ENCODE measurements at regions not wholly inside any gene's neighbourhood (a gene's known extent, or its start where the extent isn't known, plus 50 kb on each side); places are given as distances from the start of the nearest gene placed in this dataset.
"Not testable (repeated sequence)": the region's sequence is repeated elsewhere in the genome, so short reads cannot be mapped to it uniquely, and the experiment has no call there.

GRCh38 chr2:39925312-39925711, 146.3 kb upstream of the THUMPD2 start:
- Histone ChIP-seq H3K4me3 (ENCODE audit: low read depth in 1 of 2, low read length in 2 of 2) (no peak overlapping the region), H3K36me3 (ENCODE audit: control insufficient read depth in 1 of 2, insufficient read depth in 2 of 2, low read length in 2 of 2) (no peaks in the 10 kb centered on the region), H3K27me3 (ENCODE audit: low read depth, low read length) (no peaks in the 10 kb centered on the region), H3K27ac (ENCODE audit: low read length) (no peak overlapping the region), H3K4me1 (ENCODE audit: control insufficient read depth in 1 of 2, insufficient read depth in 2 of 2, low read length in 2 of 2) (peaks cover 0 to 3% of the 10 kb centered on the region in 2 donors), H3K9me3 (ENCODE audit: control insufficient read depth in 1 of 2, low read length in 2 of 2) (no peaks in the 10 kb centered on the region)

- Histone ChIP-seq H3K27ac (ENCODE audit: low read length) (no peak overlapping the region), H3K9me3 (ENCODE audit: control insufficient read depth in 1 of 2, low read length in 2 of 2) (no peaks in the 10 kb centered on the region), H3K4me1 (ENCODE audit: control insufficient read depth in 1 of 2, insufficient read depth in 2 of 2, low read length in 2 of 2) (peaks cover 0 to 3% of the 10 kb centered on the region in 2 donors), H3K36me3 (ENCODE audit: control insufficient read depth in 1 of 2, insufficient read depth in 2 of 2, low read length in 2 of 2) (no peaks in the 10 kb centered on the region), H3K4me3 (ENCODE audit: low read depth in 1 of 2, low read length in 2 of 2) (no peak overlapping the region), H3K27me3 (ENCODE audit: low read depth, low read length) (no peaks in the 10 kb centered on the region)
These were observed 144.4 kb upstream of the THUMPD2 start for GRCh38 chr2:39923455-39923854.

- Histone ChIP-seq H3K4me1 (ENCODE audit: control insufficient read depth in 1 of 2, insufficient read depth in 2 of 2, low read length in 2 of 2) (peaks cover 0 to 3% of the 10 kb centered on the region in 2 donors), H3K4me3 (ENCODE audit: low read depth in 1 of 2, low read length in 2 of 2) (no peak overlapping the region), H3K27me3 (ENCODE audit: low read depth, low read length) (no peaks in the 10 kb centered on the region), H3K27ac (ENCODE audit: low read length) (no peak overlapping the region), H3K9me3 (ENCODE audit: control insufficient read depth in 1 of 2, low read length in 2 of 2) (no peaks in the 10 kb centered on the region), H3K36me3 (ENCODE audit: control insufficient read depth in 1 of 2, insufficient read depth in 2 of 2, low read length in 2 of 2) (no peaks in the 10 kb centered on the region)
These were observed 143.8 kb upstream of the THUMPD2 start for GRCh38 chr2:39922679-39923405.

- H3K36me3 ChIP-seq (ENCODE audit: control insufficient read depth in 1 of 2, insufficient read depth in 2 of 2, low read length in 2 of 2), result no peaks in the 10 kb centered on the region
- H3K27ac ChIP-seq (ENCODE audit: low read length), result no peak overlapping the region
- H3K9me3 ChIP-seq (ENCODE audit: control insufficient read depth in 1 of 2, low read length in 2 of 2), result no peaks in the 10 kb centered on the region
- H3K4me3 ChIP-seq (ENCODE audit: low read depth in 1 of 2, low read length in 2 of 2), result no peak overlapping the region
- no peaks in the 10 kb centered on the region for H3K27me3 ChIP-seq (ENCODE audit: low read depth, low read length)
- H3K4me1 ChIP-seq (ENCODE audit: control insufficient read depth in 1 of 2, insufficient read depth in 2 of 2, low read length in 2 of 2), result peaks cover 0 to 3% of the 10 kb centered on the region in 2 donors
These were observed 141.3 kb upstream of the THUMPD2 start for GRCh38 chr2:39920307-39920801.

- no peaks in the 10 kb centered on the region for H3K36me3 ChIP-seq (ENCODE audit: control insufficient read depth in 1 of 2, insufficient read depth in 2 of 2, low read length in 2 of 2)
- no peaks in the 10 kb centered on the region for H3K27me3 ChIP-seq (ENCODE audit: low read depth, low read length)
- no peaks in the 10 kb centered on the region for H3K9me3 ChIP-seq (ENCODE audit: control insufficient read depth in 1 of 2, low read length in 2 of 2)
These were observed 140.7 kb upstream of the THUMPD2 start for GRCh38 chr2:39919511-39920306.

GRCh38 chr2:39918886-39919285, 139.8 kb upstream of the THUMPD2 start:
- Histone ChIP-seq H3K36me3 (ENCODE audit: control insufficient read depth in 1 of 2, insufficient read depth in 2 of 2, low read length in 2 of 2) (no peaks in the 10 kb centered on the region), H3K4me3 (ENCODE audit: low read depth in 1 of 2, low read length in 2 of 2) (no peak overlapping the region), H3K27ac (ENCODE audit: low read length) (no peak overlapping the region)

More at GRCh38 chr2:39919511-39920306, 140.7 kb upstream of the THUMPD2 start:
- H3K27ac ChIP-seq (ENCODE audit: low read length), result no peak overlapping the region
- H3K4me1 ChIP-seq (ENCODE audit: control insufficient read depth in 1 of 2, insufficient read depth in 2 of 2, low read length in 2 of 2), result peaks cover 0 to 3% of the 10 kb centered on the region in 2 donors
- H3K4me3 ChIP-seq (ENCODE audit: low read depth in 1 of 2, low read length in 2 of 2), result no peak overlapping the region

GRCh38 chr2:39917371-39917770, 138.3 kb upstream of the THUMPD2 start:
- H3K27me3 ChIP-seq (ENCODE audit: low read depth, low read length); H3K27ac ChIP-seq (ENCODE audit: low read length); H3K36me3 ChIP-seq (ENCODE audit: control insufficient read depth in 1 of 2, insufficient read depth in 2 of 2, low read length in 2 of 2); H3K4me3 ChIP-seq (ENCODE audit: low read depth in 1 of 2, low read length in 2 of 2); H3K4me1 ChIP-seq (ENCODE audit: control insufficient read depth in 1 of 2, insufficient read depth in 2 of 2, low read length in 2 of 2); H3K9me3 ChIP-seq (ENCODE audit: control insufficient read depth in 1 of 2, low read length in 2 of 2): not testable (repeated sequence)

More at GRCh38 chr2:39918886-39919285, 139.8 kb upstream of the THUMPD2 start:
- Histone ChIP-seq H3K27me3 (ENCODE audit: low read depth, low read length) (no peaks in the 10 kb centered on the region), H3K4me1 (ENCODE audit: control insufficient read depth in 1 of 2, insufficient read depth in 2 of 2, low read length in 2 of 2) (peaks cover 0 to 7% of the 10 kb centered on the region in 2 donors), H3K9me3 (ENCODE audit: control insufficient read depth in 1 of 2, low read length in 2 of 2) (no peaks in the 10 kb centered on the region)

- Histone ChIP-seq H3K9me3 (ENCODE audit: control insufficient read depth in 1 of 2, low read length in 2 of 2) (no peaks in the 10 kb centered on the region), H3K4me1 (ENCODE audit: control insufficient read depth in 1 of 2, insufficient read depth in 2 of 2, low read length in 2 of 2) (peaks cover 0 to 7% of the 10 kb centered on the region in 2 donors), H3K27ac (ENCODE audit: low read length) (no peak overlapping the region), H3K27me3 (ENCODE audit: low read depth, low read length) (no peaks in the 10 kb centered on the region), H3K4me3 (ENCODE audit: low read depth in 1 of 2, low read length in 2 of 2) (no peak overlapping the region), H3K36me3 (ENCODE audit: control insufficient read depth in 1 of 2, insufficient read depth in 2 of 2, low read length in 2 of 2) (no peaks in the 10 kb centered on the region)
These were observed 135.9 kb upstream of the THUMPD2 start for GRCh38 chr2:39914949-39915348.

- H3K36me3 ChIP-seq (ENCODE audit: control insufficient read depth in 1 of 2, insufficient read depth in 2 of 2, low read length in 2 of 2), result no peaks in the 10 kb centered on the region
- no peak overlapping the region for H3K4me3 ChIP-seq (ENCODE audit: low read depth in 1 of 2, low read length in 2 of 2)
- H3K4me1 ChIP-seq (ENCODE audit: control insufficient read depth in 1 of 2, insufficient read depth in 2 of 2, low read length in 2 of 2), result peaks cover 0 to 7% of the 10 kb centered on the region in 2 donors
- H3K27me3 ChIP-seq (ENCODE audit: low read depth, low read length), result no peaks in the 10 kb centered on the region
- no peak overlapping the region for H3K27ac ChIP-seq (ENCODE audit: low read length)
- no peaks in the 10 kb centered on the region for H3K9me3 ChIP-seq (ENCODE audit: control insufficient read depth in 1 of 2, low read length in 2 of 2)
These were observed 134.8 kb upstream of the THUMPD2 start for GRCh38 chr2:39913648-39914461.

- no peak overlapping the region for H3K4me3 ChIP-seq (ENCODE audit: low read depth in 1 of 2, low read length in 2 of 2)
- H3K27me3 ChIP-seq (ENCODE audit: low read depth, low read length), result no peaks in the 10 kb centered on the region
- H3K9me3 ChIP-seq (ENCODE audit: control insufficient read depth in 1 of 2, low read length in 2 of 2), result no peaks in the 10 kb centered on the region
- H3K36me3 ChIP-seq (ENCODE audit: control insufficient read depth in 1 of 2, insufficient read depth in 2 of 2, low read length in 2 of 2), result no peaks in the 10 kb centered on the region
- no peaks in the 10 kb centered on the region for H3K4me1 ChIP-seq (ENCODE audit: control insufficient read depth in 1 of 2, insufficient read depth in 2 of 2, low read length in 2 of 2)
- no peak overlapping the region for H3K27ac ChIP-seq (ENCODE audit: low read length)
These were observed 123.0 kb upstream of the THUMPD2 start for GRCh38 chr2:39902103-39902502.

- no peaks in the 10 kb centered on the region for H3K27me3 ChIP-seq (ENCODE audit: low read depth, low read length)
- no peak overlapping the region for H3K4me3 ChIP-seq (ENCODE audit: low read depth in 1 of 2, low read length in 2 of 2)
- no peak overlapping the region for H3K27ac ChIP-seq (ENCODE audit: low read length)
- no peaks in the 10 kb centered on the region for H3K9me3 ChIP-seq (ENCODE audit: control insufficient read depth in 1 of 2, low read length in 2 of 2)
- no peaks in the 10 kb centered on the region for H3K4me1 ChIP-seq (ENCODE audit: control insufficient read depth in 1 of 2, insufficient read depth in 2 of 2, low read length in 2 of 2)
- no peaks in the 10 kb centered on the region for H3K36me3 ChIP-seq (ENCODE audit: control insufficient read depth in 1 of 2, insufficient read depth in 2 of 2, low read length in 2 of 2)
These were observed 119.9 kb upstream of the THUMPD2 start for GRCh38 chr2:39898934-39899333.

Measured in muscle layer of duodenum (tissue), 2 donors.